CD4-positive, alpha-beta T cell (primary cell): ENCODE measurements at regions not wholly inside any gene's neighbourhood (a gene's known extent, or its start where the extent isn't known, plus 50 kb on each side); places are given as distances from the start of the nearest gene placed in this dataset.

Experiments
- ATAC-seq: fragments of 200-7000 bp; cut with Tn5 transposase; one replicate; pipeline ENCODE4 v1.10.0; 2022; ENCODE audit warnings: mild to moderate bottlenecking; ENCODE audit not compliant: poor library complexity
- CTCF ChIA-PET: fragments of 350-600 bp; sonication (Branson Sonifier 250); formaldehyde crosslinking; loops from one replicate; lab custom pipeline; 2021; ENCODE audit warnings: antibody characterized with exemption, inconsistent platforms; lab: Charles Lee
- POLR2A ChIA-PET: fragments of 350-600 bp; sonication (Branson Sonifier 250); formaldehyde crosslinking; loops from one replicate; lab custom pipeline; 2021; ENCODE audit warnings: antibody characterized with exemption, inconsistent platforms; lab: Charles Lee
- DNase-seq, 14 experiments: peaks; one replicate each; pipeline ENCODE4 v3.0.0-alpha.2; 2013 to 2020; ENCODE audit warnings: mixed read lengths in 2 of 14
- H3K27ac ChIP-seq, 2 donors: one replicate each; pipeline versions ENCODE4 v1.5.1 to v1.7.0; 2013; ENCODE audit warnings: low read length in 2 of 2, low read depth in 1 of 2, mild to moderate bottlenecking in 1 of 2
- H3K27me3 ChIP-seq, 2 experiments: 1 replicate in 1 of 2; 2 replicates in 1 of 2; pipeline versions ENCODE4 v1.6.1 to v1.7.0; 2013; ENCODE audit warnings: low read length in 2 of 2, control low read depth in 1 of 2, mild to moderate bottlenecking in 1 of 2, moderate library complexity in 1 of 2; ENCODE audit not compliant: insufficient read depth in 2 of 2, control insufficient read depth in 1 of 2
- H3K36me3 ChIP-seq: one replicate; pipeline ENCODE4 v1.6.1; 2013; ENCODE audit warnings: low read length, control low read depth; ENCODE audit not compliant: insufficient read depth
- H3K4me1 ChIP-seq: one replicate; pipeline ENCODE4 v1.6.1; 2013; ENCODE audit warnings: low read length, control low read depth; ENCODE audit not compliant: insufficient read depth
- H3K4me3 ChIP-seq: one replicate; pipeline ENCODE4 v1.5.1; 2013; ENCODE audit warnings: mild to moderate bottlenecking, low read length, moderate library complexity
- H3K9me3 ChIP-seq, 2 experiments: 1 replicate in 1 of 2; 2 replicates in 1 of 2; pipeline versions ENCODE4 v1.6.1 to v1.7.0; 2013; ENCODE audit warnings: low read length in 2 of 2, mild to moderate bottlenecking in 2 of 2, control low read depth in 1 of 2, moderate library complexity in 1 of 2; ENCODE audit not compliant: control insufficient read depth in 1 of 2, insufficient read depth in 1 of 2
- H3K27ac Mint-ChIP-seq: one replicate; pipeline ENCODE4 v1.8.0; 2020; ENCODE audit warnings: mixed read lengths
- H3K27me3 Mint-ChIP-seq: one replicate; pipeline ENCODE4 v1.8.0; 2021; ENCODE audit warnings: mixed read lengths
- H3K36me3 Mint-ChIP-seq: one replicate; pipeline ENCODE4 v1.8.0; 2021; ENCODE audit warnings: low read depth, mixed read lengths
- H3K4me1 Mint-ChIP-seq: one replicate; pipeline ENCODE4 v1.8.0; 2021; ENCODE audit warnings: low read depth, mixed read lengths
- H3K4me3 Mint-ChIP-seq: one replicate; pipeline ENCODE4 v1.8.0; 2020; ENCODE audit warnings: mild to moderate bottlenecking, mixed read lengths
- H3K9me3 Mint-ChIP-seq: one replicate; pipeline ENCODE4 v1.8.0; 2020; ENCODE audit warnings: mixed read lengths
- CTCF ChIP-seq: fragments of 200-600 bp; IDR thresholded peaks from one replicate; pipeline ENCODE4 v1.8.0; 2022; ENCODE audit warnings: antibody characterized with exemption, mild to moderate bottlenecking
- intact Hi-C, 2 experiments: fragments of 100-400 bp; cut with DNase I in 1 of 2; cut with micrococcal nuclease in 1 of 2; formaldehyde crosslinking; loops; one replicate each; pipeline versions ENCODE4 v1.15.1 to v1.9.0; 2023 to 2025; cut with DNase I, micrococcal nuclease

DNA sequence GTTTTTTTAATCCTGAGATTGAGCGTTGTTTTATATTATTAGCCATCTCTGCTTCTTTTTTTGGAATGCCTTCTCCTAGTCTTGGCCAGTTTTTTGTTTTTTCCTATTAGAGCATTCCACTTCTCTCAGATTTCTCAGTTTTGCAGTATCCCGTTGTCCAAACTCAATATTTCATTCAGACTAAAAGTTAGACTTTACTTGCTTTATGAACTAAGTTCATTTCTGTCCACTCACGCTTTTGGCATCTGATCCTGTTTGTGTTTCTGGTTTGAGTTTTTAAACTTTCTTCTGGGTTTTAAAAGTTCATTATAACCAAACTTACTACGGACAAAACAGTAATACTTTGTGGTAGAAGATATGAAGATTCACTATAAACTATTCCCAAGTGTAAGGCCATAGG is 288.3 kb upstream of the MPDZ start:
- no peaks in the 10 kb centered on the region for H3K27me3 Mint-ChIP-seq
- H3K4me3 ChIP-seq: no peak overlapping the region
- no peaks in the 10 kb centered on the region for H3K9me3 ChIP-seq
- peaks cover 9% of the 10 kb centered on the region for H3K9me3 Mint-ChIP-seq
- H3K36me3 Mint-ChIP-seq: no peaks in the 10 kb centered on the region
- no peak for TF ChIP-seq CTCF
- no peak overlapping the region for H3K27ac Mint-ChIP-seq
- CTCF ChIA-PET: no interaction called here
- POLR2A ChIA-PET: no interaction called here
- no peaks in the 10 kb centered on the region for H3K27me3 ChIP-seq
- intact Hi-C loops: no loop called here
- H3K4me1 ChIP-seq: peaks cover 4% of the 10 kb centered on the region
- no peak overlapping the region for H3K4me3 Mint-ChIP-seq
- H3K4me1 Mint-ChIP-seq: no peaks in the 10 kb centered on the region
- H3K36me3 ChIP-seq: no peaks in the 10 kb centered on the region
- ATAC-seq: no peak
- DNase-seq: no peak
- H3K27ac ChIP-seq: no peak overlapping the region

DNA sequence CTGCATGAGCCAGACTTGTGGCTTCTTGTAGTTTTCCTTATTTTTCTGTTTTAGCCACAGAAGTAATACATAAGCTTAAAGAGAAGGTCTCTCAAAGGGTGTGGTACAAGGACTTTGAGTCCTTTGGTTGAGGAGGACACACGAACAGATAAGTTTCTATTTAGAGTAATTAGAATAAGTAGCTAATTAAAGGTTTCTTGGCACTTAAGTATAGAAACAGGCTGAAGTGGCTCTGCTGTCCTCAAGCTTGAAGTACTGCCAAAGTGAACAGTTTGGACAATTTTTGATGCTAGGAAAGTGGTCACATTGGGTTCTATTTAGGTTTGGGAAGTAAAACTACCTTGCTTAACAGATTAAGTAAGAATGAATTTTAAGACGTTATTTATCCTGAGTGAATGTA is 278.3 kb upstream of the MPDZ start:
- no peak for TF ChIP-seq CTCF
- Mint-ChIP-seq H3K27me3 (no peaks in the 10 kb centered on the region), H3K27ac (no peak overlapping the region), H3K4me1 (no peaks in the 10 kb centered on the region), H3K36me3 (no peaks in the 10 kb centered on the region), H3K9me3 (peaks cover 5% of the 10 kb centered on the region), H3K4me3 (no peak overlapping the region)
- no peaks in the 10 kb centered on the region for H3K36me3 ChIP-seq
- DNase-seq (no peak), ATAC-seq (no peak)
- H3K27me3 ChIP-seq: no peaks in the 10 kb centered on the region
- H3K4me1 ChIP-seq: no peaks in the 10 kb centered on the region
- POLR2A ChIA-PET: no interaction called here
- intact Hi-C loops: no loop called here
- H3K9me3 ChIP-seq: no peaks in the 10 kb centered on the region
- H3K4me3 ChIP-seq: no peak overlapping the region
- H3K27ac ChIP-seq: no peak overlapping the region
- CTCF ChIA-PET: no interaction called here

DNA sequence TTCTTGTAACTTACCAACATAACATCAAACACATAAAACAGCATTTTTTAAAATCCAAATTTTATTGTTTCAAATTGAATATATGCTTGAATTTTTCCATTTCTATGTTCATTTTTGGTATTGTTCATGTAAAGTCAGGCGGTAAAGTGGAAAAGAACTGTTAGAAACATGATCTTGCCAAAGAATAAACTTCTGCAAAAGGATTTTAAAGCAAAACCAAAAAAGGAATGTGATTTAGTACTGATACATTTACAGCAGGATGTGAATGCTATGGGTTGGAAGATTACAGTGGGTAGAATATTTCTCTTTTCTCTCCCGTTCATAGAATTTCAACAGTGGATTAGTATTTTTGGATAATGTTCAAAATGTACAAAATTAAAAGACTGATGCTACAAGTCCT is 277.2 kb upstream of the MPDZ start:
- H3K27ac Mint-ChIP-seq: no peak overlapping the region
- no peak overlapping the region for H3K4me3 ChIP-seq
- H3K27ac ChIP-seq: no peak overlapping the region
- no peak for TF ChIP-seq CTCF
- DNase-seq: no peak
- H3K4me1 Mint-ChIP-seq: no peaks in the 10 kb centered on the region
- POLR2A ChIA-PET: no interaction called here
- no peaks in the 10 kb centered on the region for H3K4me1 ChIP-seq
- no peak for ATAC-seq
- no peaks in the 10 kb centered on the region for H3K27me3 ChIP-seq
- no peaks in the 10 kb centered on the region for H3K36me3 Mint-ChIP-seq
- H3K27me3 Mint-ChIP-seq: no peaks in the 10 kb centered on the region
- peaks cover 5% of the 10 kb centered on the region for H3K9me3 Mint-ChIP-seq
- CTCF ChIA-PET: no interaction called here
- intact Hi-C loops: no loop called here
- no peak overlapping the region for H3K4me3 Mint-ChIP-seq
- no peaks in the 10 kb centered on the region for H3K36me3 ChIP-seq
- no peaks in the 10 kb centered on the region for H3K9me3 ChIP-seq
